GM23338 (cell line): ENCODE measurements at regions not wholly inside any gene's neighbourhood (a gene's known extent, or its start where the extent isn't known, plus 50 kb on each side); places are given as distances from the start of the nearest gene placed in this dataset.

Source experiments
- ATAC-seq: fragments of 200-7000 bp; cut with Tn5 transposase; 3 replicates; pipeline ENCODE4 v1.9.1; 2020
- DNase-seq: peaks from one replicate; pipeline ENCODE4 v3.0.0-alpha.2; 2015; ENCODE audit warnings: low spot score
- H2AFZ ChIP-seq: fragments of 200-600 bp; sonication (generic); 2 replicates; pipeline ENCODE4 v1.8.0; 2016; ENCODE audit warnings: antibody characterized with exemption, mild to moderate bottlenecking, moderate library complexity
- H3F3A ChIP-seq: fragments of 200-600 bp; sonication (generic); replicated peaks from 2 replicates; pipeline ENCODE4 v1.8.0; 2017; ENCODE audit warnings: antibody characterized with exemption, mixed run types, low read depth
- H3K27ac ChIP-seq: fragments of 200-600 bp; sonication (generic); 2 replicates; pipeline ENCODE4 v1.6.1; 2016; ENCODE audit warnings: low read depth
- H3K27me3 ChIP-seq: fragments of 200-600 bp; sonication (generic); 2 replicates; pipeline ENCODE4 v1.8.0; 2016; ENCODE audit warnings: mild to moderate bottlenecking, mixed run types, moderate library complexity; ENCODE audit not compliant: insufficient read depth
- H3K36me3 ChIP-seq: fragments of 200-600 bp; sonication (generic); 2 replicates; pipeline ENCODE4 v1.8.0; 2016; ENCODE audit warnings: mild to moderate bottlenecking; ENCODE audit not compliant: insufficient read depth
- H3K4me1 ChIP-seq: fragments of 200-600 bp; sonication (generic); 2 replicates; pipeline ENCODE4 v1.8.0; 2016; ENCODE audit warnings: mild to moderate bottlenecking, moderate library complexity; ENCODE audit not compliant: insufficient read depth
- H3K4me2 ChIP-seq: fragments of 200-600 bp; sonication (generic); 2 replicates; pipeline ENCODE4 v1.7.1; 2017; ENCODE audit warnings: mixed run types
- H3K4me3 ChIP-seq: fragments of 200-600 bp; sonication (generic); 2 replicates; pipeline ENCODE4 v1.6.1; 2016; ENCODE audit warnings: mixed run types
- H3K79me2 ChIP-seq: fragments of 200-600 bp; sonication (generic); replicated peaks from 2 replicates; pipeline ENCODE4 v1.8.0; 2017; ENCODE audit warnings: mild to moderate bottlenecking; ENCODE audit not compliant: insufficient read depth
- H3K9me2 ChIP-seq: fragments of 200-600 bp; sonication (generic); 2 replicates; pipeline ENCODE4 v1.8.0; 2017; ENCODE audit not compliant: insufficient read depth
- H4K20me1 ChIP-seq: fragments of 200-600 bp; sonication (generic); replicated peaks from 2 replicates; pipeline ENCODE4 v1.8.0; 2017; ENCODE audit warnings: mild to moderate bottlenecking; ENCODE audit not compliant: insufficient read depth
- H3K27ac Mint-ChIP-seq: 2 replicates; pipeline ENCODE4 v1.8.0; 2020; ENCODE audit warnings: inconsistent platforms, mild to moderate bottlenecking, moderate library complexity, mixed read lengths
- H3K27me3 Mint-ChIP-seq: 3 replicates; pipeline ENCODE4 v1.8.0; 2022; ENCODE audit warnings: low read depth, mild to moderate bottlenecking, moderate library complexity, mixed read lengths, inconsistent platforms; ENCODE audit not compliant: insufficient read depth, poor library complexity
- H3K36me3 Mint-ChIP-seq: 3 replicates; pipeline ENCODE4 v1.8.0; 2021; ENCODE audit warnings: low read depth, mild to moderate bottlenecking, inconsistent platforms, moderate library complexity, mixed read lengths
- H3K4me1 Mint-ChIP-seq: 3 replicates; pipeline ENCODE4 v1.8.0; 2020; ENCODE audit warnings: mild to moderate bottlenecking, inconsistent platforms, mixed read lengths
- H3K4me3 Mint-ChIP-seq: 3 replicates; pipeline ENCODE4 v1.8.0; 2021; ENCODE audit warnings: moderate library complexity, mild to moderate bottlenecking, inconsistent platforms, mixed read lengths
- H3K9me3 Mint-ChIP-seq: 3 replicates; pipeline ENCODE4 v1.8.0; 2020; ENCODE audit warnings: moderate library complexity, mild to moderate bottlenecking, inconsistent platforms, mixed read lengths
- CREB1 ChIP-seq: fragments of 250-450 bp; sonication (Bioruptor Pico); IDR thresholded peaks from 2 replicates; pipeline ENCODE4 v1.5.0; 2020; ENCODE audit warnings: low read depth, mild to moderate bottlenecking, moderate library complexity
- EZH2 ChIP-seq: fragments of 200-600 bp; sonication (generic); IDR thresholded peaks from one replicate; pipeline ENCODE4 v1.8.0; 2017; ENCODE audit warnings: antibody characterized with exemption, mild to moderate bottlenecking, low read depth; ENCODE audit not compliant: unreplicated experiment
- EZH2phosphoT487 ChIP-seq: fragments of 200-600 bp; sonication (generic); IDR thresholded peaks from one replicate; pipeline ENCODE4 v1.8.1; 2018; ENCODE audit warnings: antibody characterized with exemption; ENCODE audit not compliant: unreplicated experiment
- NANOG ChIP-seq: IDR thresholded peaks from 2 replicates; pipeline ENCODE4 v1.6.1; 2016; ENCODE audit warnings: antibody characterized with exemption, borderline replicate concordance
- POLR2AphosphoS5 ChIP-seq: IDR thresholded peaks from 2 replicates; pipeline ENCODE4 v1.6.1; 2016; ENCODE audit warnings: antibody characterized with exemption, low read depth
- STAT1 ChIP-seq: IDR thresholded peaks from one replicate; pipeline ENCODE4 v1.6.1; 2016; ENCODE audit warnings: antibody characterized with exemption; ENCODE audit not compliant: unreplicated experiment
- ZNF114 ChIP-seq: fragments of 250-450 bp; sonication (Bioruptor Pico); IDR thresholded peaks from 2 replicates; pipeline ENCODE4 v1.5.0; 2020; ENCODE audit warnings: mild to moderate bottlenecking, moderate library complexity
- ZNF331 ChIP-seq: fragments of 250-450 bp; sonication (Bioruptor Pico); IDR thresholded peaks from 2 replicates; pipeline ENCODE4 v1.5.0; 2020; ENCODE audit warnings: low read depth, mild to moderate bottlenecking, moderate library complexity
- TF ChIP-seq, protein P1 (sequence below): fragments of 250-450 bp; sonication (Bioruptor Pico); IDR thresholded peaks from 2 replicates; pipeline ENCODE4 v1.5.0; 2020; ENCODE audit warnings: mild to moderate bottlenecking, moderate library complexity
- TF ChIP-seq, protein P2 (sequence below): IDR thresholded peaks from one replicate; pipeline ENCODE4 v1.6.1; 2018; ENCODE audit warnings: antibody characterized with exemption; ENCODE audit not compliant: unreplicated experiment
- TF ChIP-seq, protein P3 (sequence below), 2 experiments: fragments of 200-600 bp in 1 of 2; sonication (generic) in 1 of 2; conservative IDR thresholded peaks; 2 replicates each; pipeline versions ENCODE4 v1.5.1 to v1.6.1; 2016 to 2017; ENCODE audit warnings: antibody characterized with exemption in 2 of 2, low read depth in 2 of 2, mild to moderate bottlenecking in 2 of 2, moderate library complexity in 1 of 2
- TF ChIP-seq, protein P4 (sequence below): IDR thresholded peaks from 2 replicates; pipeline ENCODE4 v1.6.1; 2016; ENCODE audit warnings: antibody characterized with exemption

DNA sequence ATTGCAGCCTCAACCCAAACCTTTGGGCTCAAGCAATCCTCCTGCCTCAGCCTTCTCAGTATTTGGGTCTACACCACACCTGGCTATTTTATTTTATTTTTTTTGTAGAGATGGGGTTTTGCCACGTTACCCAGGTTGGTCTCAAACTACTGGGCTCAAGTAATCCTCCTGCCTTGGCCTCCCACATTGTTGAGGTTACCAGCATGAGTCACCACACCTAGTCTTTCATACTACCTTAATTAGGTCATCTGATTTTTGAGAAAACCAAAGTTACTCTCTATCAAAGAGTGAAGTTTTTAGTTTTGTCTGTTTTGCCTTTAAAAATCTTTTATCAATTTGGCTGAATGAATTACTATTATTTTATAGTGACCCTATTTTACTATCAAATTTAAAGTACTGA lies 335.6 kb upstream of the LRRC4C start:
- Mint-ChIP-seq H3K36me3 (peaks cover 9% of the 10 kb centered on the region; the same call in 1 of the 3 replicates), H3K27me3 (peaks cover 3% of the 10 kb centered on the region), H3K27ac (no peak overlapping the region), H3K9me3 (peaks cover 29% of the 10 kb centered on the region), H3K4me1 (no peaks in the 10 kb centered on the region), H3K4me3 (no peak overlapping the region)
- Histone ChIP-seq H3K27me3 (no peaks in the 10 kb centered on the region), H3K27ac (no peak overlapping the region), H4K20me1 (no peaks in the 10 kb centered on the region), H3K4me2 (no peak overlapping the region), H2AFZ (no peak overlapping the region), H3F3A (no peaks in the 10 kb centered on the region), H3K4me1 (no peaks in the 10 kb centered on the region), H3K79me2 (no peaks in the 10 kb centered on the region), H3K4me3 (no peak overlapping the region), H3K9me2 (0 out of 2 replicates have a peak, but pooled peaks cover 3% of the 10 kb centered on the region), H3K36me3 (no peaks in the 10 kb centered on the region; the same call in 1 of the 2 replicates)
- TF ChIP-seq EZH2phosphoT487 = no peak
- no peak for TF ChIP-seq STAT1
- TF ChIP-seq, protein P1, sequence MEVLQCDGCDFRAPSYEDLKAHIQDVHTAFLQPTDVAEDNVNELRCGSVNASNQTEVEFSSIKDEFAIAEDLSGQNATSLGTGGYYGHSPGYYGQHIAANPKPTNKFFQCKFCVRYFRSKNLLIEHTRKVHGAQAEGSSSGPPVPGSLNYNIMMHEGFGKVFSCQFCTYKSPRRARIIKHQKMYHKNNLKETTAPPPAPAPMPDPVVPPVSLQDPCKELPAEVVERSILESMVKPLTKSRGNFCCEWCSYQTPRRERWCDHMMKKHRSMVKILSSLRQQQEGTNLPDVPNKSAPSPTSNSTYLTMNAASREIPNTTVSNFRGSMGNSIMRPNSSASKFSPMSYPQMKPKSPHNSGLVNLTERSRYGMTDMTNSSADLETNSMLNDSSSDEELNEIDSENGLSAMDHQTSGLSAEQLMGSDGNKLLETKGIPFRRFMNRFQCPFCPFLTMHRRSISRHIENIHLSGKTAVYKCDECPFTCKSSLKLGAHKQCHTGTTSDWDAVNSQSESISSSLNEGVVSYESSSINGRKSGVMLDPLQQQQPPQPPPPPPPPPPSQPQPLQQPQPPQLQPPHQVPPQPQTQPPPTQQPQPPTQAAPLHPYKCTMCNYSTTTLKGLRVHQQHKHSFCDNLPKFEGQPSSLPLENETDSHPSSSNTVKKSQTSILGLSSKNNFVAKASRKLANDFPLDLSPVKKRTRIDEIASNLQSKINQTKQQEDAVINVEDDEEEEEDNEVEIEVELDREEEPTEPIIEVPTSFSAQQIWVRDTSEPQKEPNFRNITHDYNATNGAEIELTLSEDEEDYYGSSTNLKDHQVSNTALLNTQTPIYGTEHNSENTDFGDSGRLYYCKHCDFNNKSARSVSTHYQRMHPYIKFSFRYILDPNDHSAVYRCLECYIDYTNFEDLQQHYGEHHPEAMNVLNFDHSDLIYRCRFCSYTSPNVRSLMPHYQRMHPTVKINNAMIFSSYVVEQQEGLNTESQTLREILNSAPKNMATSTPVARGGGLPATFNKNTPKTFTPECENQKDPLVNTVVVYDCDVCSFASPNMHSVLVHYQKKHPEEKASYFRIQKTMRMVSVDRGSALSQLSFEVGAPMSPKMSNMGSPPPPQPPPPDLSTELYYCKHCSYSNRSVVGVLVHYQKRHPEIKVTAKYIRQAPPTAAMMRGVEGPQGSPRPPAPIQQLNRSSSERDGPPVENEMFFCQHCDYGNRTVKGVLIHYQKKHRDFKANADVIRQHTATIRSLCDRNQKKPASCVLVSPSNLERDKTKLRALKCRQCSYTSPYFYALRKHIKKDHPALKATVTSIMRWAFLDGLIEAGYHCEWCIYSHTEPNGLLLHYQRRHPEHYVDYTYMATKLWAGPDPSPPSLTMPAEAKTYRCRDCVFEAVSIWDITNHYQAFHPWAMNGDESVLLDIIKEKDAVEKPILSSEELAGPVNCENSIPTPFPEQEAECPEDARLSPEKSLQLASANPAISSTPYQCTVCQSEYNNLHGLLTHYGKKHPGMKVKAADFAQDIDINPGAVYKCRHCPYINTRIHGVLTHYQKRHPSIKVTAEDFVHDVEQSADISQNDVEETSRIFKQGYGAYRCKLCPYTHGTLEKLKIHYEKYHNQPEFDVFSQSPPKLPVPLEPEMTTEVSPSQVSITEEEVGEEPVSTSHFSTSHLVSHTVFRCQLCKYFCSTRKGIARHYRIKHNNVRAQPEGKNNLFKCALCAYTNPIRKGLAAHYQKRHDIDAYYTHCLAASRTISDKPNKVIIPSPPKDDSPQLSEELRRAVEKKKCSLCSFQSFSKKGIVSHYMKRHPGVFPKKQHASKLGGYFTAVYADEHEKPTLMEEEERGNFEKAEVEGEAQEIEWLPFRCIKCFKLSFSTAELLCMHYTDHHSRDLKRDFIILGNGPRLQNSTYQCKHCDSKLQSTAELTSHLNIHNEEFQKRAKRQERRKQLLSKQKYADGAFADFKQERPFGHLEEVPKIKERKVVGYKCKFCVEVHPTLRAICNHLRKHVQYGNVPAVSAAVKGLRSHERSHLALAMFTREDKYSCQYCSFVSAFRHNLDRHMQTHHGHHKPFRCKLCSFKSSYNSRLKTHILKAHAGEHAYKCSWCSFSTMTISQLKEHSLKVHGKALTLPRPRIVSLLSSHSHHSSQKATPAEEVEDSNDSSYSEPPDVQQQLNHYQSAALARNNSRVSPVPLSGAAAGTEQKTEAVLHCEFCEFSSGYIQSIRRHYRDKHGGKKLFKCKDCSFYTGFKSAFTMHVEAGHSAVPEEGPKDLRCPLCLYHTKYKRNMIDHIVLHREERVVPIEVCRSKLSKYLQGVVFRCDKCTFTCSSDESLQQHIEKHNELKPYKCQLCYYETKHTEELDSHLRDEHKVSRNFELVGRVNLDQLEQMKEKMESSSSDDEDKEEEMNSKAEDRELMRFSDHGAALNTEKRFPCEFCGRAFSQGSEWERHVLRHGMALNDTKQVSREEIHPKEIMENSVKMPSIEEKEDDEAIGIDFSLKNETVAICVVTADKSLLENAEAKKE (CRISPR knock-in tag) = no peak
- TF ChIP-seq, protein P2, sequence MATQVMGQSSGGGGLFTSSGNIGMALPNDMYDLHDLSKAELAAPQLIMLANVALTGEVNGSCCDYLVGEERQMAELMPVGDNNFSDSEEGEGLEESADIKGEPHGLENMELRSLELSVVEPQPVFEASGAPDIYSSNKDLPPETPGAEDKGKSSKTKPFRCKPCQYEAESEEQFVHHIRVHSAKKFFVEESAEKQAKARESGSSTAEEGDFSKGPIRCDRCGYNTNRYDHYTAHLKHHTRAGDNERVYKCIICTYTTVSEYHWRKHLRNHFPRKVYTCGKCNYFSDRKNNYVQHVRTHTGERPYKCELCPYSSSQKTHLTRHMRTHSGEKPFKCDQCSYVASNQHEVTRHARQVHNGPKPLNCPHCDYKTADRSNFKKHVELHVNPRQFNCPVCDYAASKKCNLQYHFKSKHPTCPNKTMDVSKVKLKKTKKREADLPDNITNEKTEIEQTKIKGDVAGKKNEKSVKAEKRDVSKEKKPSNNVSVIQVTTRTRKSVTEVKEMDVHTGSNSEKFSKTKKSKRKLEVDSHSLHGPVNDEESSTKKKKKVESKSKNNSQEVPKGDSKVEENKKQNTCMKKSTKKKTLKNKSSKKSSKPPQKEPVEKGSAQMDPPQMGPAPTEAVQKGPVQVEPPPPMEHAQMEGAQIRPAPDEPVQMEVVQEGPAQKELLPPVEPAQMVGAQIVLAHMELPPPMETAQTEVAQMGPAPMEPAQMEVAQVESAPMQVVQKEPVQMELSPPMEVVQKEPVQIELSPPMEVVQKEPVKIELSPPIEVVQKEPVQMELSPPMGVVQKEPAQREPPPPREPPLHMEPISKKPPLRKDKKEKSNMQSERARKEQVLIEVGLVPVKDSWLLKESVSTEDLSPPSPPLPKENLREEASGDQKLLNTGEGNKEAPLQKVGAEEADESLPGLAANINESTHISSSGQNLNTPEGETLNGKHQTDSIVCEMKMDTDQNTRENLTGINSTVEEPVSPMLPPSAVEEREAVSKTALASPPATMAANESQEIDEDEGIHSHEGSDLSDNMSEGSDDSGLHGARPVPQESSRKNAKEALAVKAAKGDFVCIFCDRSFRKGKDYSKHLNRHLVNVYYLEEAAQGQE = no peak
- TF ChIP-seq CREB1 (CRISPR knock-in tag) = no peak
- no peak for TF ChIP-seq ZNF331 (CRISPR knock-in tag)
- TF ChIP-seq, protein P3, sequence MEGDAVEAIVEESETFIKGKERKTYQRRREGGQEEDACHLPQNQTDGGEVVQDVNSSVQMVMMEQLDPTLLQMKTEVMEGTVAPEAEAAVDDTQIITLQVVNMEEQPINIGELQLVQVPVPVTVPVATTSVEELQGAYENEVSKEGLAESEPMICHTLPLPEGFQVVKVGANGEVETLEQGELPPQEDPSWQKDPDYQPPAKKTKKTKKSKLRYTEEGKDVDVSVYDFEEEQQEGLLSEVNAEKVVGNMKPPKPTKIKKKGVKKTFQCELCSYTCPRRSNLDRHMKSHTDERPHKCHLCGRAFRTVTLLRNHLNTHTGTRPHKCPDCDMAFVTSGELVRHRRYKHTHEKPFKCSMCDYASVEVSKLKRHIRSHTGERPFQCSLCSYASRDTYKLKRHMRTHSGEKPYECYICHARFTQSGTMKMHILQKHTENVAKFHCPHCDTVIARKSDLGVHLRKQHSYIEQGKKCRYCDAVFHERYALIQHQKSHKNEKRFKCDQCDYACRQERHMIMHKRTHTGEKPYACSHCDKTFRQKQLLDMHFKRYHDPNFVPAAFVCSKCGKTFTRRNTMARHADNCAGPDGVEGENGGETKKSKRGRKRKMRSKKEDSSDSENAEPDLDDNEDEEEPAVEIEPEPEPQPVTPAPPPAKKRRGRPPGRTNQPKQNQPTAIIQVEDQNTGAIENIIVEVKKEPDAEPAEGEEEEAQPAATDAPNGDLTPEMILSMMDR (conservative IDR thresholded peaks at IDR 0.05; ENCODE audit: low read depth in 2 of 2) = no peak
- TF ChIP-seq NANOG = no peak
- no peak for TF ChIP-seq POLR2AphosphoS5
- TF ChIP-seq, protein P4, sequence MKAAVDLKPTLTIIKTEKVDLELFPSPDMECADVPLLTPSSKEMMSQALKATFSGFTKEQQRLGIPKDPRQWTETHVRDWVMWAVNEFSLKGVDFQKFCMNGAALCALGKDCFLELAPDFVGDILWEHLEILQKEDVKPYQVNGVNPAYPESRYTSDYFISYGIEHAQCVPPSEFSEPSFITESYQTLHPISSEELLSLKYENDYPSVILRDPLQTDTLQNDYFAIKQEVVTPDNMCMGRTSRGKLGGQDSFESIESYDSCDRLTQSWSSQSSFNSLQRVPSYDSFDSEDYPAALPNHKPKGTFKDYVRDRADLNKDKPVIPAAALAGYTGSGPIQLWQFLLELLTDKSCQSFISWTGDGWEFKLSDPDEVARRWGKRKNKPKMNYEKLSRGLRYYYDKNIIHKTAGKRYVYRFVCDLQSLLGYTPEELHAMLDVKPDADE = no peak
- TF ChIP-seq EZH2 = no peak
- TF ChIP-seq ZNF114 (CRISPR knock-in tag) = no peak
- ATAC-seq (no peak), DNase-seq (no peak)
